Neural cell (in vitro differentiated cells): ENCODE measurements at regions not wholly inside any gene's neighbourhood (a gene's known extent, or its start where the extent isn't known, plus 50 kb on each side); places are given as distances from the start of the nearest gene placed in this dataset.

Experiments used
- H2AFZ ChIP-seq: fragments of 200-600, 300-800 bp; sonication (generic), shearing (Covaris generic); 2 replicates; pipeline ENCODE4 v1.6.0; 2014; ENCODE audit warnings: low read depth, mild to moderate bottlenecking, antibody characterized with exemption, low read length, moderate library complexity
- H3F3A ChIP-seq: fragments of 200-600 bp; shearing (Covaris generic); 2 replicates; pipeline ENCODE4 v1.6.1; 2016; ENCODE audit warnings: mild to moderate bottlenecking, moderate library complexity, mixed read lengths, antibody characterized with exemption, low read length; ENCODE audit not compliant: insufficient read depth, poor library complexity, severe bottlenecking
- H3K27ac ChIP-seq: fragments of 200-600, 300-800 bp; sonication (generic), shearing (Covaris generic); 2 replicates; pipeline ENCODE4 v1.5.1; 2014; ENCODE audit warnings: mild to moderate bottlenecking, low read length, moderate library complexity
- H3K27me3 ChIP-seq: fragments of 300-800, 200-600 bp; sonication (generic), shearing (Covaris generic); 2 replicates; pipeline ENCODE4 v1.6.0; 2014; ENCODE audit warnings: mild to moderate bottlenecking, low read depth, low read length, moderate library complexity; ENCODE audit not compliant: insufficient read depth
- H3K36me3 ChIP-seq: fragments of 300-800, 200-600 bp; sonication (generic), shearing (Covaris generic); 2 replicates; pipeline ENCODE4 v1.5.1; 2014; ENCODE audit warnings: mild to moderate bottlenecking, antibody characterized with exemption, low read length, moderate library complexity; ENCODE audit not compliant: insufficient read depth
- H3K4me2 ChIP-seq: fragments of 300-800, 200-600 bp; sonication (generic), shearing (Covaris generic); 2 replicates; pipeline ENCODE4 v1.6.0; 2014; ENCODE audit warnings: mild to moderate bottlenecking, low read length
- H3K4me3 ChIP-seq: fragments of 300-800, 200-600 bp; sonication (generic), shearing (Covaris generic); 2 replicates; pipeline ENCODE4 v1.5.1; 2014; ENCODE audit warnings: mild to moderate bottlenecking, low read length, moderate library complexity
- H3K79me2 ChIP-seq: fragments of 200-600 bp; shearing (Covaris generic); replicated peaks from 2 replicates; pipeline ENCODE4 v1.6.0; 2014; ENCODE audit warnings: mild to moderate bottlenecking, low read length, moderate library complexity; ENCODE audit not compliant: insufficient read depth
- H3K9ac ChIP-seq: fragments of 300-800, 200-600 bp; sonication (generic), shearing (Covaris generic); 2 replicates; pipeline ENCODE4 v1.6.1; 2016; ENCODE audit warnings: mild to moderate bottlenecking, low read length, mixed read lengths
- H3K9me2 ChIP-seq: fragments of 200-600 bp; shearing (Covaris generic); 2 replicates; pipeline ENCODE4 v1.6.1; 2016; ENCODE audit warnings: mild to moderate bottlenecking, low read length, mixed read lengths; ENCODE audit not compliant: insufficient read depth
- H3K9me3 ChIP-seq: fragments of 200-600, 300-800 bp; sonication (generic), shearing (Covaris generic); 2 replicates; pipeline ENCODE4 v1.6.1; 2016; ENCODE audit warnings: mild to moderate bottlenecking, mixed run types, low read length, moderate library complexity, mixed read lengths
- H4K20me1 ChIP-seq: fragments of 200-600 bp; shearing (Covaris generic); 2 replicates; pipeline ENCODE4 v1.6.1; 2016; ENCODE audit warnings: mild to moderate bottlenecking, mixed run types; ENCODE audit not compliant: insufficient read depth
- CTCF ChIP-seq: fragments of 450-650 bp; IDR thresholded peaks from 2 replicates; pipeline ENCODE4 v1.5.1; 2014; ENCODE audit warnings: antibody characterized with exemption, mild to moderate bottlenecking, moderate library complexity; ENCODE audit not compliant: poor library complexity, severe bottlenecking
- EP300 ChIP-seq: fragments of 450-650 bp; conservative IDR thresholded peaks from 2 replicates; pipeline ENCODE4 v1.6.1; 2014; ENCODE audit warnings: antibody characterized with exemption, mild to moderate bottlenecking, moderate library complexity; ENCODE audit not compliant: poor library complexity, severe bottlenecking
- EZH2 ChIP-seq: fragments of 200-600, 300-800 bp; shearing (Covaris generic), sonication (generic); IDR thresholded peaks from 2 replicates; pipeline ENCODE4 v1.6.1; 2014; ENCODE audit warnings: antibody characterized with exemption, low read length, borderline replicate concordance, mild to moderate bottlenecking; ENCODE audit not compliant: insufficient read depth, poor library complexity, severe bottlenecking
- MXI1 ChIP-seq: fragments of 450-650 bp; conservative IDR thresholded peaks from 2 replicates; pipeline ENCODE4 v1.6.1; 2014; ENCODE audit warnings: antibody characterized with exemption, mild to moderate bottlenecking; ENCODE audit not compliant: poor library complexity, severe bottlenecking
- POLR2AphosphoS5 ChIP-seq: IDR thresholded peaks from 2 replicates; pipeline ENCODE4 v1.6.1; 2012
- RAD21 ChIP-seq: fragments of 450-650 bp; conservative IDR thresholded peaks from 2 replicates; pipeline ENCODE4 v1.6.1; 2014; ENCODE audit warnings: antibody characterized with exemption, mild to moderate bottlenecking, moderate library complexity
- REST ChIP-seq: IDR thresholded peaks from 2 replicates; pipeline ENCODE4 v1.6.1; 2012; ENCODE audit warnings: borderline replicate concordance
- SMC3 ChIP-seq: fragments of 450-650 bp; conservative IDR thresholded peaks from 2 replicates; pipeline ENCODE4 v1.6.1; 2014; ENCODE audit warnings: antibody characterized with exemption, mild to moderate bottlenecking, moderate library complexity; ENCODE audit not compliant: poor library complexity
- TAF1 ChIP-seq: IDR thresholded peaks from 2 replicates; pipeline ENCODE4 v1.6.1; 2012; ENCODE audit warnings: low read depth

- Histone ChIP-seq H3K9me2 (no peaks in the 10 kb centered on the region), H3K9me3 (no peaks in the 10 kb centered on the region), H3K27ac (no peak overlapping the region), H4K20me1 (no peaks in the 10 kb centered on the region), H3F3A (no peaks in the 10 kb centered on the region), H3K4me3 (no peak overlapping the region), H3K27me3 (no peaks in the 10 kb centered on the region), H2AFZ (no peak overlapping the region), H3K79me2 (no peaks in the 10 kb centered on the region), H3K36me3 (no peaks in the 10 kb centered on the region), H3K4me2 (no peak overlapping the region), H3K9ac (no peak overlapping the region)
- TF ChIP-seq MXI1 (no peak), REST (no peak), POLR2AphosphoS5 (no peak), EZH2 (no peak), CTCF (no peak)
These were observed 122.9 kb upstream of the ADAMTSL1 start for GRCh38 chr9:18350995-18351595.

- Histone ChIP-seq H3F3A (no peaks in the 10 kb centered on the region), H3K27ac (no peak overlapping the region), H3K9ac (no peak overlapping the region), H4K20me1 (no peaks in the 10 kb centered on the region), H3K4me3 (no peak overlapping the region), H3K36me3 (no peaks in the 10 kb centered on the region), H2AFZ (no peak overlapping the region), H3K79me2 (no peaks in the 10 kb centered on the region), H3K9me3 (no peaks in the 10 kb centered on the region), H3K4me2 (no peak overlapping the region), H3K9me2 (no peaks in the 10 kb centered on the region), H3K27me3 (no peaks in the 10 kb centered on the region)
- no peak for TF ChIP-seq SMC3
These were observed 121.2 kb upstream of the ADAMTSL1 start for GRCh38 chr9:18352711-18353110.

GRCh38 chr9:18353473-18353872 lies 120.5 kb upstream of the ADAMTSL1 start:
- TF ChIP-seq MXI1 (no peak), SMC3 (no peak), EP300 (no peak), EZH2 (no peak), RAD21 (no peak), TAF1 (no peak), CTCF (no peak), REST (no peak), POLR2AphosphoS5 (no peak)
- Histone ChIP-seq H3F3A (no peaks in the 10 kb centered on the region), H3K9ac (no peak overlapping the region), H3K36me3 (no peaks in the 10 kb centered on the region), H3K4me3 (no peak overlapping the region), H3K9me3 (no peaks in the 10 kb centered on the region), H3K9me2 (no peaks in the 10 kb centered on the region), H3K27ac (no peak overlapping the region), H2AFZ (no peak overlapping the region), H3K79me2 (no peaks in the 10 kb centered on the region), H4K20me1 (no peaks in the 10 kb centered on the region), H3K4me2 (no peak overlapping the region), H3K27me3 (no peaks in the 10 kb centered on the region)
